GM18870 (cell line): ENCODE measurements at regions not wholly inside any gene's neighbourhood (a gene's known extent, or its start where the extent isn't known, plus 50 kb on each side); places are given as distances from the start of the nearest gene placed in this dataset.
A peak's percentile ranks its signal among the peaks of the same experiment; 100 is the strongest.
"Not testable (repeated sequence)": the region's sequence is repeated elsewhere in the genome, so short reads cannot be mapped to it uniquely, and the experiment has no call there.

Experiments used
- ATAC-seq: cut with Tn5 transposase; IDR thresholded peaks from one replicate; pipeline ENCODE4 v1.9.1; 2021; ENCODE audit warnings: moderate library complexity; ENCODE audit not compliant: unreplicated experiment

GRCh38 chr13:38160131-38160530, 189.5 kb upstream of the UFM1 start:
- no peak for ATAC-seq

- no peak for ATAC-seq
Measured at GRCh38 chr13:38159710-38160109, 189.9 kb upstream of the UFM1 start.

- ATAC-seq: no peak
Measured at GRCh38 chr13:38147050-38147449, 202.6 kb upstream of the UFM1 start.

DNA sequence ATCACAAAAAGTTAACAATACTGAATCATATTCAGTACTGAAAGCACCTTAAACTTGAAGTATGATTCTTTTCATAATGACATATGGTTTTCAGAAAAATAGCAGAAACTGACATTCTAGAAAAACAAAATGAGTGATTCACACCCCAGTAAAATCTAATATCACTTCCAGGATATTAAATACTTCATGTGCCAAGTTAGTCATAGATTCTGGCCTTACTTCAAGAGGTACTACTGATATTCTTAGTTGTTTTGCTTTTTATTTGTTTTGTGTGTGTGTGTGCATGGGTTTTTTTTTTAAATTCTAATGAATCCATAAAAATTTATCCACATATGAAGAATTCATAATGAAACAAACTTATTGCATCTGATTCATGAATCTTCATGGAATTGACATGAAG, 207.9 kb upstream of the UFM1 start:
- no peak for ATAC-seq

GRCh38 chr13:38135592-38135991, 214.1 kb upstream of the UFM1 start:
- no peak for ATAC-seq

DNA sequence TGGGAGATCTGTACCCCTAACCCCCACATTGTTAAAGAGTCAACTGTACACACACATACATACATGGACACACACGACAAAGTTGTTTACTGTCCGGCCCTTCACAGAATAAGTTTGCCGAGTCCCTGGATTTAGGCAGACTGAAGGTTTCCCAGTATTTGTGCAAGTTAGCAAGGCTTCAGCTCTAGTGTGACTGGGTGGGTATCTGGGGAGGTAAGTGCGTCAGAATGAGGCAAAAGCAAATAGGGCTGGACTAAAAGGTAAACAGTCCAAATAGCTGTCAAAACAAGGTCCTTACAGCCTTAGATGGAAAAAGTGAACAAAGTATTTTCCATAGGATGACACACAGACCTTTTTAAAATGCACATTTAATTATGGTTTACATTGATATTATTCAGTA, 228.4 kb upstream of the UFM1 start:
- ATAC-seq: no peak

DNA sequence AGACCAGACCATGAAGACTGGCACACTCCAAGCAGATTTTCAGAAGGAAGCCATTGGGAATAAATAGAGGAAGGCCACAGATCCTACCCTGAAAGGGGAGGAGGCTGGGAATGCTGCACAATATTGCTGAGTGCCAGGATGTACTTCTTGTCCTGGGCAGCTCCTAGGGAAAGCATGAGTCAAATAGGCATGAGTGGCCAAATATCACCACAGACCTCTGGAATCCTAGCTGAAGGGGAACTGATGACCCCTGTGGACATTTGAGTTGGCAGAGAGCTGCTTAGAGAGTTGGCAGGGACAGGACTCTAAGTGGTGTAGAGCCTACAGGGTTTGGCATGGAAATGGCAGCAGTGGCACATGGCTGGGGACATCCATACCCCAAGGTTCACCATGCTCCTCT, 234.3 kb upstream of the TRPC4 start:
- ATAC-seq: no peak

GRCh38 chr13:38099751-38100150, 230.2 kb upstream of the TRPC4 start:
- no peak for ATAC-seq

DNA sequence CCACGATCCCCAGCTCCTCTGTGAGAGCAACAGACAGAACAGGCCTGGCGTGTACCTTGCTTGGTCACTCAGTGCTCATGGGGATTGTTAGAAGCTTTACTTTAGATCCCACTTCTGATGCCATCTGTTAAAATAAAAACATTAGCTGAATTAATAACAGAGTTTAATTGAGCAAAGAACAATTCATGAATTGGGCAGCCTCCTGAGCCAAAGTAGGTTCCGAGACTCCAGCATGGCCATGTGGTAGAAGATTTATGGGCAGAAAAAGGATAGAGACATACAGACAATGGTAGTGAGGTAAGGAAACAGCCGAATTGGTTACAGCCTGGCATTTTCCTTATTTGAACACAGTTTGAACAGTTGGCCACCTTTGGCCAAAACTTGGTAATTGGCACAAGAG, 223.9 kb upstream of the TRPC4 start:
- ATAC-seq: no peak

DNA sequence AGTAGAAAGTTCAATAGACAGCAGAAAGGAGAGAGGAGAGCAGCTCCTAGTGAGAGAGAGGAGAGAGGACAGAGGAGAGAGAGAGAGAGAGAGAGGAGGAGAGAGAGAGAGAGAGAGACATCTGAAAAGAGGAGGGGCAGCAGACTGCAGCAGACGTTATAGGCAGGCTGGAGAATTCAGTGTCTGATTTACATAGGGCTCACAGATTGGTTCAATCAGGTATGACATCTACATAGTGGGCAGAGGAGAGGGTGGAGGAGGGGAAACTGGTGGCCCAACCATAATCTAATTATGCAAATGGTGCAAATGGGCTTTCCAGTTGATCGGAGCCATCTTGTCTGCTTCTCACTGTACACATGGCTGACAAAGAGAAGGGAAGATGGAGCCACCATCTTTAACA, 221.3 kb upstream of the TRPC4 start:
- no peak for ATAC-seq

- no peak for ATAC-seq
Measured at GRCh38 chr13:38086721-38087120, 217.1 kb upstream of the TRPC4 start.

- ATAC-seq: no peak
Measured at GRCh38 chr13:38086013-38086412, 216.4 kb upstream of the TRPC4 start.

GRCh38 chr13:38073931-38074330, 204.4 kb upstream of the TRPC4 start:
- ATAC-seq: no peak

- ATAC-seq: no peak
Measured at GRCh38 chr13:38072696-38073095, 203.1 kb upstream of the TRPC4 start.

DNA sequence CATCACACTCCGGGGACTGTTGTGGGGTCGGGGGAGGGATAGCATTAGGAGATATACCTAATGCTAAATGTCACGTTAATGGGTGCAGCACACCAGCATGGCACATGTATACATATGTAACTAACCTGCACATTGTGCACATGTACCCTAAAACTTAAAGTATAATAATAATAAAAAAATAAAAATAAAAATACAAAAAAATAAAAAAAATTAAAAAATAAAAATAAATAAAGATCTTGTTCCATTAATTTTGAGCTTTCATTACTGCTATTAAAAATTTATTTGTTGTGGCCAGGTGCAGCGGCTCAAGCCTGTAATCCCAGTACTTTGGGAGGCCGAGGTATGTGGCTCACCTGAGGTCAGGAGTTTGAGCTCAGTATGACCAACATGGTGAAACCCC, 201.8 kb upstream of the TRPC4 start:
- not testable (repeated sequence) for ATAC-seq

GRCh38 chr13:38053896-38054295, 184.3 kb upstream of the TRPC4 start:
- no peak for ATAC-seq

GRCh38 chr13:38046049-38046376, 176.4 kb upstream of the TRPC4 start:
- no peak for ATAC-seq

DNA sequence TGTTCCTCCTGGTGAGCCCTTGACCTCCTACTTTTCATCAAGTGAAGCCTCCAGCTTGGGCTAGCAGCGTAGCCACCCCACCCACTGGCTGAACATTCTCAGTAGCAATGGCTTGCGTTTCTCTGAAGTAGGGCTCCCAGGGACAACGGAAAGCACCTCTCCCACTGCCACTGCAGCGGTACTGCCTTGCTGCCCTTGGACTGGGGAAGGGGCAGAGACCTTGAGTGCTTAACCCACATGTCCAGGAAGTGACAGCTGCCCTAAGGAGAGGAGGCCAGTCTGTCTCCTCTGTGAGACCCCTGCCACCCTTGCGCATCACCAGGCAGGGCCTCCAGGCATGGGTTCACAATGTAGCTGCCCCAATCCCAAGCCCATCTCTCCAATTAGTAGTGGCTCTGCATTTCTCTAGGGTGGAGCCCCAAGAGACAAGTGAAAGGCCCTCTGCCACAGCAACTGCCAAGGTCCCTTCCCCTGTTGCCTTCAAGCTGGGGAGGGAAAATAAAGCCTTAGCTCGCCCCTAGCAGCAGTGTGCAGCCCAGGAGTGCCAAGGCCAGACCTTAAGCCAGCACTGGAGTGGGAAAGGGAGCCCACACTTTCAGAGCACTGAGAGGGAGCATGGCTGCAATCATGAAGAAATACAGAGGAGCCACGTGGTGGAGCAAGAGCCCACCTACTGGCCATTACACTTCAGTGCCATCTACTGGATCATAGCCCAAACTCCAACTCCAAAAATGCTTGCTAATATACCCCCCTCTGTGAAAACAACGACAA, 175.9 kb upstream of the TRPC4 start:
- peak; percentile 76 for ATAC-seq

DNA sequence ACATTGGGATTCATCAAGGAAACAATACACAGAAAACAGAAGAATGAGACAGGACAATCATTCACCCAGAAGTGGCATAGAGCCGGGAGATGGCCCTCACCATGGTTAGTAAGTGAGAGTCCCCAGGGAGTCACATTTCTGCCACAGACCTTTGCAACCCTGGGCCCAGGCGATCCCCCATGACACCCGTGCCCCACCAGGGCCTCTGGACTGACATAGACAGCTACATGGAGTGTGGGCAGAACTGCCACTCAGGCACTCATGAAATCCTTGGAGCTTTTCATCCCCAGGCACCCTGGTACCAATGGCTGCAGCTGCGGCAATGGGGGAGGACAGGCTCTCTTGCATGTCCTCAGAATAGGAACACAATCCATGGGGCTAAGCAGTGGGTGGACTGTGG, 174.5 kb upstream of the TRPC4 start:
- ATAC-seq: no peak

DNA sequence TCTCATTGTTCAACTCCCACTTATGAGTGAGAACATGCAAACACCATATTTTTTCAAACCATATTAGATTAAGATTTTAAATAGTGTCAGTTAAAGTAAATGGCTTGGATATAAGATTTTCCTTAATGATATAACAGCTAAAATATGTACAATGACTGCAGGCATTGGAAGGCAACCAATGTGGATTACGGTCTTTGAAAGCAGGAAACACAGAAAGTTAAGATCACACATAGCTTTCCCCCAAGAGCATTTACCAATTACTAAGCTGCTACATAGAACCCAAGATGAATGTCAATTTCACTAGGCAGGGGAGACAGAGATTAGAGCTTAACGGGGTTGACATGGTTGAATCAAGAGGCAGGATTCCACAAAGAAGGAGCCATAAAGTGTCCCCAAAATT, 173.2 kb upstream of the TRPC4 start:
- ATAC-seq: no peak

DNA sequence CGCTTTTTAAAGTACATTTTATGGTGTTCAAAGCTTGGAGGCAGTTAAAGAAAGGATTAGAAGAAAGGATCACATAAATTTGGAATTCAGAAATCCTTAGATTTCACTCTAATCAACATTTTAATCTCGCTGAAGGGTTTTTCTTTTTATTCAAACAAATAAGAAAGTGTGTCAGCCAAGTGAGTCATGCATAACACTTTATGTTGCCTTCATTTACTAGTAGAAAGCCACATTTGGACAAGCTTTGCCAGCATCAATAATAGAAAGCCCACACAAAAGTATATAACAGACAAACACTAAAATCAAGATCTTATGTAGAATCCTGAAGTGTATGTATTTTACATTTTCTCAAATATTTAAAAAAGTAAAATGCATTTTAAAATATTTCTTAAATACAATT, 154.9 kb upstream of the TRPC4 start:
- ATAC-seq: no peak

DNA sequence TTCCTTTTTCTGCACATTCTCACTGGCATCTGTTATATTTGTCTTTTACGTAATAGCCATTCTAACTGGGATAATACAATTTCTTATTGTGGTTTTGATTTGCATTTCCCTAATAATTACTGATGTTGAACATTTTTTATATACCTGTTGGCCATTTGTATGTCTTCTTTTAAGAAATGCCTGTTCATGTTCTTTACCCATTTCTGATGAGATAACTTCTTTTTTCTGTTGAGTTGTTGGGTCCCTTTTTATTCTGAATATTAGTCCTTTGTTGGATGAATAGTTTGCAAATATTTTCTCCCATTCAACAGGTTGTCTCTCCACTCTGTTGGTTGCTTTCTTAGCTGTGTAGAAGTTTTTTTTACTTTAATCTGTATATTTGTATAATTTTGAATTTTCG, 147.7 kb upstream of the TRPC4 start:
- ATAC-seq: no peak

- ATAC-seq: no peak
Measured at GRCh38 chr13:38013676-38014075, 144.1 kb upstream of the TRPC4 start.
